GM21825 (cell line): ENCODE measurements at regions not wholly inside any gene's neighbourhood (a gene's known extent, or its start where the extent isn't known, plus 50 kb on each side); places are given as distances from the start of the nearest gene placed in this dataset.
"Not testable (repeated sequence)": the region's sequence is repeated elsewhere in the genome, so short reads cannot be mapped to it uniquely, and the experiment has no call there.

Source experiments
- ATAC-seq: cut with Tn5 transposase; IDR thresholded peaks from one replicate; pipeline ENCODE4 v1.9.1; 2021; ENCODE audit warnings: mild to moderate bottlenecking, moderate library complexity; ENCODE audit not compliant: unreplicated experiment

DNA sequence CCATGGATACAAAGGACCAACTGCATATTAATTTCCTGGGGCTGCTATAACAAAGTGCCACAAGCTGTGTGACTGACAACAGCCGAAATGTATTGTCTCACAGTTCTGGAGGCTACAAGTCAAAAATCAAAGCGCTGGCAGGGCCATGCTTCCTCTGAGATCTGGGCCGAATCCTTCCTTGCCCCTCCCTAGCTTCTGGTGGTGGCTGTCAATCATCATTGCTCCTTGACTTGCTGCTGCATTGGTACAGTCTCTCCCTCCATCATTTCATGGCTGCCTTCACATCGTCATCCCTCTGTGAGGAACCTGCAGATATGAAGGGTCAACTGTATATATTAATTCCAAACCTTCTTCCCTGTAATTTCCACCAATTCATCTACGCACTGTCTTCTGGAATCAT lies 118.3 kb downstream of the EXOC5 start:
- no peak for ATAC-seq

DNA sequence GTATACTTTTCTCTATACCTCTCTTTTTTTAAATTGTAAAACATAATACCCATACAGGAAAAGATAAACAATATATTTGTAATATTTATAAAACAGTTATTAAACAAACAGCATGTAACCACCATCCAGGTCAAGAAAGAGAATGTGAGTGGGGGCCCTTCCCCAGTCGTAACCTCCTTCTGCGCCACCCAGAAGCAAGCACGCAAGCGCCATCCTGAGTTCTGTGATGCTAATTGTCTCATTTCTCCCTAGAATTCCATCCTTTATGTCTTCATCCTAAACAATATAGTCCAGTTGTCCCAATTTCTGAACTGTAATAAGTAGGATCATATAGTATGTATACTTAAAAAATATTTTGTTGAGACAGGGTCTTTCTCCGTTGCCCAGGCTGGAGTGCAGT lies 129.5 kb downstream of the EXOC5 start:
- ATAC-seq: no peak

DNA sequence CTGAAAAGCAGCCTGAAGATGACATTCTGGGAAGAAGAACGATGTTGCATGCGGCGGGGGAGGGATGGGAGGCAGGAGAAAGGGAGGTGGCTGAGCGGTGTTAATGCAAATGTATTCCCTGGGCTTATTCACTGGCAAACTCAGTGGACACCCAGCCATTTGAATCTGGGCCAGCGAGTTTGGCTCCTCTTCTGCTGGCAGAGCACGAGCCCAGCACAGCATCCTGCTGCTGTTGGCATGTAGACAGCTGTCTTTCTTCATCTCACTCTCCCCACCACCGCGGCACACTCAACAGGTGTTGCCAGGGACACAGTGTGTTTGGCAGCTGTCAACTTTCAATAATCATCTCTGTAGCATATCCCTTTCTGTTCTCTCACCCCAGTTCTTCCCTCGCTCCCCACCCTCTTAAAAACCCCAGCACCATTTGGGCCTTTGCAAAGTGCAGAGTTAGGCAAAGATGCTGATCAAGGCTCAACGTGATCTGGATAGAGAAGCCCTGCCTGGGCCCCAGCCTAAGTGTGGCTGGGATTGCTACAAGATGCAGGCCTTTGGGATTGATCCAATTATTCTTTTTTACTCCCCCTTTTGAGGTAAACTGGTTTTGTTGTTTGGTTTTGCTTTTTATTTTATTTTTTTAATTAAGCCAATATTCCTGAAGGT lies 131.9 kb downstream of the EXOC5 start:
- ATAC-seq: no peak

DNA sequence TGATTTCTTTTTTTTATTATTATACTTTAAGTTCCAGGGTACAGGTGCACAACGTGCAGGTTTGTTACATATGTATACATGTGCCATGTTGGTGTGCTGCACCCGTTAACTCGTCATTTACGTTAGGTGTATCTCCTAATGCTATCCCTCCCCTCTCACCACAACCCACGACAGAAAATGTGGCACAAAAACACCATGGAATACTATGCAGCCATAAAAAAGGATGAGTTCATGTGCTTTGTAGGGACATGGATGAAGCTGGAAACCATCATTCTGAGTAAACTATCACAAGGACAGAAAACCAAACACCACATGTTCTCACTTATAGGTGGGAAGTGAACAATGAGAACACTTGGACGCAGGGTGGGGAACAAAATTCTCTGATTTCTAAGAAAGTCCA lies 140.9 kb downstream of the EXOC5 start:
- ATAC-seq: not testable (repeated sequence)

DNA sequence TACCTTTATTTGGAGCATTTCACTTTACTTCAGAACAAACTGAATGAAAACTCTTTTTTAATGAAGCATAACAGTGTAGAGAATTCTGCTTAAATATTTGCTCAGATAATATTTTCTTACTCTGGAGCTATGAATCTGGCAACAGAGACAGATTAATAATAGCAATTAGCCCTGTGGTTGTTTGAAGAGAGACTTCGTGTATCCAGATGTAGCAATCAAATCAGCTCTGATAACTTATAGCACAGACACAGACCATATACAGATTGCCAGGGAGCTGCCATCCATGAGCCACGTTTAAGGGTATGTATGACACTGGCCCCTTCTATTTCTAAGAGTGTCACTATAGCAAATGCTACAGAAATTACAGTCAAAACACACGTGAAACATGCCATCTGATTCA lies 146.6 kb downstream of the EXOC5 start:
- no peak for ATAC-seq

DNA sequence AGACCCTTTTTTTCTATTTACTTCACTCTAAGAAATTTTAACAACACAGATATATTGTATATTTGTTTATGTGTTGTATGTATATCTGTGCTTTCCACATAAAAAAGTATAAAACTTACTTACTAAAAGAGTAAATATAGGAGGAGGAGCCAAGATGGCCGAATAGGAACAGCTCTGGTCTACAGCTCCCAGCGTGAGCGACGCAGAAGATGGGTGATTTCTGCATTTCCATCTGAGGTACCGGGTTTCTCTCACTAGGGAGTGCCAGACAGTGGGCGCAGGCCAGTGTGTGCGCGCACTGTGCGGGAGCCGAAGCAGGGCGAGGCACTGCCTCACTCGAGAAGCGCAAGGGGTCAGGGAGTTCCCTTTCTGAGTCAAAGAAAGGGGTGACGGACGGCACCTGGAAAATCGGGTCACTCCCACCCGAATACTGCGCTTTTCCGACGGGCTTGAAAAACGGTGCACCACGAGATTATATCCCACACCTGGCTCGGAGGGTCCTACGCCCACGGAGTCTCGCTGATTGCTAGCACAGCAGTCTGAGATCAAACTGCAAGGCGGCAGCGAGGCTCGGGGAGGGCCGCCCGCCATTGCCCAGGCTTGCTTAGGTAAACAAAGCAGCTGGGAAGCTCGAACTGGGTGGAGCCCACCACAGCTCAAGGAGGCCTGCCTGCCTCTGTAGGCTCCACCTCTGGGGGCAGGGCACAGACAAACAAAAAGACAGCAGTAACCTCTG lies 156.5 kb downstream of the EXOC5 start:
- ATAC-seq: not testable (repeated sequence)

DNA sequence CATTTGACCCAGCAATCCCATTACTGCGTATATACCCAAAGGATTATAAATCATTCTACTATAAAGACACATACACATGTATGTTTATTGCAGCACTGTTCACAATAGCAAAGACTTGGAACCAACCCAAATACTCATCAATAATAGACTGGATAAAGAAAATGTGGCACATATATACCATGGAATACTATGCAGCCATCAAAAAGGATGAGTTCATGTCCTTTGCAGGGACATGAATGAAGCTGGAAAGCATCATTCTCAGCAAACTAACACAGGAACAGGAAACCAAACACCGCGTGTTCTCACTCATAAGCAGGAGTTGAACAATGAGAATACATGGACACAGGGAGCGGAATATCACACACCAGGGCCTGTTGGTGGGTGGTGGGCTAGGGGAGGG lies 158.3 kb downstream of the EXOC5 start:
- not testable (repeated sequence) for ATAC-seq

DNA sequence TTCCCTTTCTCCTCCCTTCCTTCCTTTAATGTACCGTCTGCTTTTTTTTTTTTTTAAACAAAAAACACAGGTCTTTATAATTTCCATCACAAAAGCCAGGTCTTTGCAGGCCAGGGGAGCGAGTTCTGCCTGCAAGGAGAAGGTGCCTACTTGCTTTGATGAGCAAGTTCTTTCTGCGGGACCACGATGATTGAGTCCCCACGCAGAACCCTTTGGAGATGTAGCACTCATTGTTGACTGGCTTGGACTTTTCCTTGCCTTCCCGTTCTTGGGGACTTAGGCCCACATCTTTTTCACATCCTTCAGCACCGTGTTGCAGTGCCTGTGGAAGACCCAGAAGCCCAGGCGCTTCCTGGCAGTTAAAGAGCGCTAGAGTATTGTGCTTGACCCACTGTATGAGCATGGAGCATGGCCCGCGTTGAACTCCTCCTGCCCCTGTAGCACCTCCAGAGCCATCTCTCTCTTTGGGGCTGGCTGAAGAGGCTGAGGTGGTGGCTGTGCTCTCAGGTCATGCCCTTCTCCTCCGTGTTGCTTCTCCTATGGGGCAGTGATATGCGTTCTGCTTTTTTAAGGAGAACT lies 177.6 kb downstream of the EXOC5 start:
- no peak for ATAC-seq

DNA sequence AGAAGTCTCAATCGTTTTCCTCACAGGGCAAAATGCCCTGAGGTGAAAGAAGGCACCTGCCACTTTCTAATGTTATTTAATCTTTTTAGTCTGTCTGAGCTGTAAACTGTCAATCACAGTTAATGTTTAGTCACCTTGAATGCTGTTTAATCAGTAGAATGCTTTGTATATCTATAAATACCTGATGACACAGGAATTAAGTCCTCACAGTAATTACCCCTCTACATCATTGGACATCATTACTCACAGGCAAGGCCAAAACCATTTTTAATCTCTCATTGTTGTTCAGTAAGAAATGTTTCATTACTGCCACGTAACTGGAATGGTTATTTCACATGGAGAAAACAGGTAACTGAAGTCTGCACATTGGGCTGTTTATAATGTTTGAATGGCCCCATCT lies 178.8 kb downstream of the EXOC5 start:
- ATAC-seq: no peak

DNA sequence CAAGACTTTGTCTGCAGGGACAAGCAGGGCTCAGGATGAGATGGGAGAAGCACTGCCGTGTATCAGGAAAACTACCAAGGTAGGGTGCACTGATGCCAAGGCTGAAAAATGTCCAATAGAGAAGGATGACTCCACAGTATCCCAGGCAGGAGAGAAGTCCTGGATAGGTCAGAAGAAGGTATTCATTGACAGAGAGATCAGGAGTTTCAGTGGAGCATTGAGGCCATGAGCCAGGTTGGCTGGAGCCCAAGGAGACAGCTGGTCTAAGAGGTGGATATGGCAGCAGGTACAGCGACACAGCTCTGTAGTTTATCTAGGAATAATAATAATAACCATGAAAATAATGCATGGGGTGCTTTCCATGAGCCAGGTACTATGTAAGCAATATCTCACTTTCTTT lies 180.9 kb downstream of the EXOC5 start:
- ATAC-seq: no peak

DNA sequence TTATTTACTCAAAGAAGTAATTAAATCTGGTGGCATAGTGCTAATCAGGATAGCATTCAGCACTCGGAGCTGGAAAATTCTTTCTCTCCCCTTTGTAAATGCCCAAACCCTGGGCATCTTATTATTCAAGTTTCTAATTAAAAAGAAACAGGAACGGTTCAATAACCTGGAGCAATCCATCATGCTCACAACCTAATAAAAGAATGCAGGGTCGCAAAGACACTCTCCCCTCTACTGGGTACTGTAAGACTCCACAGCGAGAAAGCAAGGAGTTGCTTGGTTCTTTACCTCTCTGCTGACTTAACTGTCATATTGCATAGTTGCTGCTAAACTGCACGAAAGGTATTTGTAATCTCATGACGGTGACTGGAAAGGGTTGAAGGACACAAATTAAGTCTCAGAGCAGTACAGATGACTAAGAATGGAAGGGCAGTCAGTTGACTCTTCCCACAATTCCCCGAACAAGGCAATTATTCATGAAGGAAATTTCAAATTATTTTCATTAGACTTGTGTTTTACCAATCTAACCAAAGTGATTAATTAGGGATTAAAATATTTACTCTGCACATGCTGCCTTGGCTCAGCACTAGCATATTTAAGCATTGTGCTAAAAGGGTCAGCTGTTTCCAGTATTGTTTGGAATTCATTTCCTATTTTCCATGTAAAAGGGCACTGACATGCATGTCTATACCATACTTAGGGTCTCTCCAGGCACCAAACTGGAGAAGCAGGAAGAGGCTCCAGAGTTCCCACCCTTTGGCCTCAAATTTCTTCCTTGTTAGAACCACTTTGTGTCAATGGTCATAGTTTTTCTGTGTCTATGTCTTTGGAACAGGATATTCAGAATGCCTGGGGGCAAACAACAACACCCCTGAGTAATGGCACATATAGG lies 182.2 kb downstream of the EXOC5 start:
- no peak for ATAC-seq

DNA sequence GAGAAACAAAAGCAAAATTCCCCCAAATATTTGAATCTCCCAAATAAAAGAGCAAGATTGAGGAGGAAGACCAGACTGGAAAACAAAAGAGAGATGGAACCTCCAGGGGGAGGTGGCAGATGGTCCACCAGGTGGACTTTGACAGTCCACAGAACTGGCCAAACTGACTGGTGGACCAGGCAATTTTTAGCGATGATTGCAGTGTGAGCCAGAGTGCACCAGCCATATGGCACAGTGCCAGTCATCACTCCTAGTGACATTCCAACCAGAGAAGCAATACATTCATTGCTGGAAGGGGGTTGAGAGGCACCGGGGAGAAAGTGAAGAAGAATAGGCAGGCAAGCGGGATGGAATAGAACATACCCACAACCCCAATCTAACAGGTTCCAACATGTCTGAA lies 182.9 kb downstream of the EXOC5 start:
- ATAC-seq: no peak

DNA sequence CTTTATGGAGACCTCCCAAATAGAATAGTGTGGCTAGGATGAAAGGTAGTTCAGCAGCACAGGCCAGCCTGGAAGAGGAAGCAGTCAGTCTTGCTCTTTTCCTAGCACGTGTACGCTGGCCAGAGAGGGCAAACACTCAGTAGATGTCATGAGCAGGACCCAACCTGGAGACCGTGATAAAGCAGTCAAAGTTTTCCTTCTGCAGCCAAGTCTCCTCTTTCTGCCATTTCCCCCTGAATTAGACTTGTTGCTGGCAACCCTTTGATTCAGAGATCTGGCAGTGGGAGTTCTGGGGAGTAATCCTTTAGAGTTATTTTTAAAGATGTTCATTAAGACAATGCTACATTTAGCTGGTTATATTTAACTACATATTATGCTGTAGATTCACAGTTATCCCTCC lies 183.7 kb downstream of the EXOC5 start:
- ATAC-seq: no peak

DNA sequence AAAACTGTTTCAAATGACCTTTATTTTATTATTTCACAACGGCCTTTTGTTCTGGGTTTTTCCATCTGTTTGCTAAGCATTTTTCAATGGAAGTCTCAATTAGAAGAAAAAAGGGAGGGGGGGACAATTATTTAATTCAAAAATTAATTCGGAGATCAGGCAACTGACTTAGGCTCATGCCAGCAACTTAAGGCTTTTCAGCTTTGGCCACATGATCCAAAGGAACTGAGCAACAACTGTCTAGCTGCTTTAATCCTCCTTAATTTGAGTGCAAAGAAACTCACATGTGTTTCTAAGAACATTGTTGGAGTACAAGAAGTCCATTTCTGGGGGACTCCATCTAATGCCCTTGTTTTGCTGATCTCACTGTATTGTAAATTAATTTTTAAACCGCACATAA lies 188.0 kb downstream of the EXOC5 start:
- no peak for ATAC-seq

DNA sequence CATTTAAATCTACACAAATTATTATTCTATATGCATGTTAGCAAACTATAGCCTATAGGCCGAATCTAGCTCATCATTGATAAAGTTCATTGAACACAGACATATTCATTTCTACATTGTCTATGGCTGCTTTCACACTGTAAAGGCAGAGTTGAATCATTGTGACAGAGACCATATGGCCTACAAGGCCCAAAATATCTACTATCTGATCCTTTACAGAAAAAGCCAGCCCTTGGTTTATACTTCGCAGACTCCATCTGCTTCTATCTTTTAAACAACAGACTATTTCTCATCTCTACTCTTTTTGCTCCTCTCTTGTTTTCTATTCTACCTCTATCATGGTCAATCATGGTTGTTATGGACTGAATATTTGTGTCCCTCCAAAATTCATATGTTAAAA lies 190.7 kb downstream of the EXOC5 start:
- no peak for ATAC-seq

DNA sequence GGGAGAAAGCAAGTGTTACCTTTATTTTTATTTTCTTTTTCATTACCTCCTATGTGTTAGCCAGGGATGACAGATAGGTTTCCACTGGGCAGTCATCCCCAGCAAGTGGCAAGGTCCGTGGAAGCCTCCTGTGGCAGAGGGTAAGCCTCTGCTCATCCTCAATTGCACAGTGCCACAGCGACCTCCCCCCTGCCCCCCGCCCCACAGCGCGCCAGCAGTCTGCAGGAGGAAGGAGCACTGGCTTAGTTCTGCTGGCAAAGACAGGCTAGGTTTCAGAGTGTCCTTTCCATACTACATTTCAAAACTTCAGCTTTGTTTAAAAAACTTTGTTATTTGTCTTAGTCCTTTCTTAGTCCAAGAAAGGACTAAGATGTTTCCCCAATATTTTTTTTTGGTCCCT lies 194.7 kb downstream of the EXOC5 start:
- ATAC-seq: no peak

DNA sequence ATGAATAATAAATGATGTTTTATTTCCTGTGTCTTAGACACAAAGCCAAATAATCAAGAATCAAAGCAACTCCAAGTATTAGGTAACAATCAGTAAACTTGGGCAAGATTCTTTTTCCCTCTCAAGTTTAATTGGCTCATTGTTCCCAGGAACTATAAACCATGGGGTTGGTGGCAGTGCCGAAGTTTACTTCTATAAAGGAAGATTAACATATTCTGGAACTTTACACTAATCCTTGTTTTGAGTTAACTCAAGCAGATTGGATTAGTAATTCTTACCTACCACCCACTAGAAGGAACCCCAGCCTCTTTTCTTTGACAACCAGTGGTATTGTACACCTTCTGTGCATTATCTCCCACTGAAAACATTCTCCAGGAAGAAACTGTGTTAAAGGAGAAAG lies 197.1 kb downstream of the EXOC5 start:
- no peak for ATAC-seq

DNA sequence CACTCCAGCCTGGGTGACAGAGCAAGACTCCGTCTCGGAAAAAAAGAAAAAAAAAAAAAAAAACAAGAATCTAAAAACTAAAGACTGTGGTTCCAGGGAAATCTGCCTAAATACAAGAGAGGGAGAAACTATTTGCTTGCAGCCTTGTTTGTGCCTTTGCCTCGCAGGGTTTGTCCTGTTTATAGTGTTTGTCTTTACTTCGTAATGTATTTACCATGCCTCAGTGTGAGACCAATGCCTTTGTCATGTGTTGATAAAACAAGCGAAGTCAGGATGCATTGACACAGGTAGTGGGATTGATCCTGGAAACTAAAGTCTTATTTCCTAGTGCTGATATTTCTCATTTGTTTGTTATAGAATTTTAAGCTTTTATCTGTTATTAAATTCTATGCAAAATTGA lies 199.0 kb downstream of the EXOC5 start:
- ATAC-seq: no peak

DNA sequence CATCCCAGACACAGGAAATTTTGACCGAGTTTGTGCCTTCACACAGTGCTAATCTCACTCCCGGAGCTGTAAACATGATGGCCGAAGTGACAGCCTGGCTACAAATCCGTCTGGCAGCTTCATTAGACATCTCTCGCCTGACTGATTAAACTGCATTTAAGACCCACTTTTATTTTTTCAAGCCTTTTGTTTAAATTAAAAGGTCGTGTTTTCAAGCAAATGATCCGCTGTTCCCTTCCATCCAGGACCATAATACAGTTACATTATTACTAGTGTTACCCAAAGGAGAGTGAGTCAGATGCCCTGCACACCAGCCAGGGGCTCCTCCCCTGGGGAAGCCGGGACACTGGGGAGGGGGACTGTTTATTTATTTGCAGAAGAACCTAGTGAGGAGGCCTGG lies 200.2 kb downstream of the EXOC5 start:
- no peak for ATAC-seq

DNA sequence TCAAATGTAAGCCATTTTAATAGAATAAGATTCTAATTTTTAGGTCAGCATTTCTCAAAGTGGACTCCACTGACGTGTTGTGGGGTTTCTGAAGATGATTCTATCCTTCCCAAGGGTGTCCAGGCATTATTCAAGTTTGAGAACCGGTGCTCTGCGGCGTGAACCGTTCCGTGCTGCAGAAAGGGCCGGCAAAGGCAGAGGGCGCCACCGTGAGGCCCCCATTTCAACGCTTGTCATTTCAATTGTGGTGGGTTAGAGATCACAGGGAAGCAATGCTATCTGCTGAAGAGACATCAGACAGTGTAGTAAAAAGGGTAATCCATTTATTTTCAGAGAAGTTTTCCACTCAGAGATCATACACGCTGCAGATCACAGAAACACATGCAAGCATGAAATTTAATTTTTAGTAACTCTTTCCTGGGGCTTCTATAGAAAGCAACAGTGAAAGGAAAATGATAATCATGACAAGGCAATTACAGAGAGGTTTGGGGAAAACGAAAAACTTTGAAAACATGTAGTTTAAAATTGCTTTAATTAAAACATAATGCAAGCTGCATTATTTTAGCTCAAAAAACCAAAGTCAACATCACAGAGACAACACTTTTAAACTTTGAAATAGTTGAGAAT lies 201.7 kb downstream of the EXOC5 start:
- ATAC-seq: no peak

DNA sequence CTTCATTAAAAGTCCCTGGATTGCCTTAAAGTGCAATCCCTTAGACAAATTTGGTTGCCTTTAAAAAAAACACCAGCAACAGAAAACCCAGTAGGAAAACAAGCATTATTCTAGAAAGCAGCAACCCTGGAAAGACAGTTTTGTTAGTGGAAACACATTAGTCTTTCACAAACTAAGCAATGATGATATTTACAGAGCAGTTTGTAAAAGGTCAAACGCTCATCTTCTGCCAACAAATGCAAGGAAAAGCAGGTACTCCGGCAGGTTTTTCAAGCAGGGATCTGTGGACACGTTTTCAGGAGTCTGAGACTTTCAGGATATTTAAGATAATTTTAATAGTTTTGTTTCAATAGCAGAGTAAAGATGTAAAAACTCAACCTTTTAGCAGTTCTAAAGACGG lies 202.2 kb downstream of the EXOC5 start:
- no peak for ATAC-seq
